Activated naive CD4-positive, alpha-beta T cell treated with anti-CD3 and anti-CD28 coated beads, Interleukin-2, amount 50 U/mL, for 24 hours (primary cell): ENCODE measurements at regions not wholly inside any gene's neighbourhood (a gene's known extent, or its start where the extent isn't known, plus 50 kb on each side); places are given as distances from the start of the nearest gene placed in this dataset.
A peak's percentile ranks its signal among the peaks of the same experiment; 100 is the strongest.

Experiments used
- H3K27ac Mint-ChIP-seq: one replicate; pipeline ENCODE4 v1.8.0; 2021; ENCODE audit warnings: mild to moderate bottlenecking, mixed read lengths
- H3K27me3 Mint-ChIP-seq: one replicate; pipeline ENCODE4 v1.8.0; 2021; ENCODE audit warnings: mixed read lengths
- H3K36me3 Mint-ChIP-seq: one replicate; pipeline ENCODE4 v1.8.0; 2021; ENCODE audit warnings: mixed read lengths
- H3K4me1 Mint-ChIP-seq: one replicate; pipeline ENCODE4 v1.8.0; 2021; ENCODE audit warnings: mixed read lengths
- H3K4me3 Mint-ChIP-seq: one replicate; pipeline ENCODE4 v1.8.0; 2021; ENCODE audit warnings: mild to moderate bottlenecking, mixed read lengths
- H3K9me3 Mint-ChIP-seq: one replicate; pipeline ENCODE4 v1.8.0; 2021; ENCODE audit warnings: mixed read lengths

DNA sequence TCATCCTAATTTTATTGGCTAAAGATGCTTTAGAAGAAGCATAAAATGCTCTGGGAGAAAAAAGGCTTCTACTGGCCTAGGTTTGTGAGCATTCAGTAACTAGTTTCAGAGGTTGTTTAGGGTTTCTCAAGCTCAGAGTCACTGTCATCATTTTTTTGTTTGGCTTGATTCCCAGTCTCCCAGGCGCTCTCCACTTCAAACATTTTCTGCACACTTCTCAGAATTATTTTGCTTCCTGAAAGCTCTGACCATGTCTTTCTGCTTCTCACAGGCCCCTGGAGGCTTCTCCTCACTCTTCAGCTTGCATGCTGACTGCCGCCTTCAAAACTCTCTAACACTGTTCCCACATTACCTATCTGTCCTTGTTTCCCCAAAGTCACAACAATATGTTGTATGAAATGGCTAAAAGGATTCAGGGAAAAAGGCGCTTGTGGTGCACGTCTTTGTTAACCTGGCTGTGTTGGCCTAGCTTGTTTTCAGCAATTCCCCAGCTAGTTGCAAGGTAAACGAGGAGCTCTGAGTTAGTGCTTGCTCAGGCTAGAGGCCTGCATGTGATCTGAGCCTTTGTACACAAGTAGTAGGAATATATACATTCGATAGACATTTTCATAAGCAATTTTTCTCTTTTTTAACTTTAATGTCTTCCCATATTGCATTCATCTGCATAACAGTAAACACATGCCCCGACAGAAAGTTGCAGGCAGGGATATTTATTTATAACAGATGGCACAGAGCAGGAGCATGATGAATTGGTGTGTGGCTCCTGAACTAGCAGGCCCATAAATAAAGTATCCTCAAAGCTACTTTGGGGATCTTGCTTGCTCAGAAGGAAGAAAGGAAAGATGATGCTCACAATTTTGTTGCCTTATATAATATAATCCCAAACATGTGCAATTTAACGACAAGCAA, 129.2 kb upstream of the DPH6 start:
- Mint-ChIP-seq H3K4me3 (no peak overlapping the region), H3K27me3 (no peaks in the 10 kb centered on the region), H3K4me1 (peaks cover 11% of the 10 kb centered on the region), H3K9me3 (no peaks in the 10 kb centered on the region), H3K27ac (peak overlapping the region; percentile 23), H3K36me3 (no peaks in the 10 kb centered on the region)

DNA sequence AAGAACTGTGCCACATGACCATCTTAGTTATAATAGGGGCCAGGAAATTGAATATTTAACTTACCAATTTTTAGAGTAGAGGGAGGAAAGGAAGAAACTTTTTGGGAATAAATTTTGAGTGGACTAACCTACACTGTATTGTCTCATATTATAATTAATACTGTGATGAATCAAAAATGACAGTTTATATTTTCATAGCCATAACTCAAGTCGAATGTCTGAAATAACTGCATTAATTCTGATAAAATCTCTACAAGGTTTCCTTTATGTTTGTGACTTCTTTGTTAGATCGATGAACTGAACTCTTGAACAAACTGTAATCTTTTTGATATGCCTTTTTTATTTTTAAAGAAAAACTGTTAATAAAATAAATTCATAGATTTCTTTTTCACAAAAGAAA, 132.8 kb upstream of the DPH6 start:
- H3K27ac Mint-ChIP-seq, result no peak overlapping the region
- H3K9me3 Mint-ChIP-seq, result no peaks in the 10 kb centered on the region
- H3K4me1 Mint-ChIP-seq, result no peaks in the 10 kb centered on the region
- no peak overlapping the region for H3K4me3 Mint-ChIP-seq
- no peaks in the 10 kb centered on the region for H3K36me3 Mint-ChIP-seq
- peaks cover 2% of the 10 kb centered on the region for H3K27me3 Mint-ChIP-seq

DNA sequence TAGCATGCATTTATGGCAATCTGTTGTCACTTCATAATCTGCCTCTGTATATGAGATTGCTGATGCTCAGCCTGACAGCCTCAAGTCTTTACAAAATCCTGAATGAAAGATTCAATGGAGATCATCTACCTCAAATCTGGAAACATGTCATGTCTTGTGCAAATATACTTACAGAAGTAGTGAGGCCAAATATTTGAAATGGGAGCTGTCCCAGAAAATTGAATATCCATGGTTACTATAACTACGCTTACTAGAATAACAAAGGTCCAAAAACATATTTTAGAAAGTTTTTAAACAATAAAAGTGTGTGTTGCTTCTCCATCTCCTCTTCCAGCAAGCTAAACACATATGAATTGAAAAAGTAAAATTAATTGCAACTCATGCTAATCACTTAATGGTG, 133.2 kb upstream of the DPH6 start:
- H3K27ac Mint-ChIP-seq, result no peak overlapping the region
- no peak overlapping the region for H3K4me3 Mint-ChIP-seq
- H3K36me3 Mint-ChIP-seq, result no peaks in the 10 kb centered on the region
- H3K27me3 Mint-ChIP-seq, result peaks cover 2% of the 10 kb centered on the region
- H3K9me3 Mint-ChIP-seq, result no peaks in the 10 kb centered on the region
- no peaks in the 10 kb centered on the region for H3K4me1 Mint-ChIP-seq

DNA sequence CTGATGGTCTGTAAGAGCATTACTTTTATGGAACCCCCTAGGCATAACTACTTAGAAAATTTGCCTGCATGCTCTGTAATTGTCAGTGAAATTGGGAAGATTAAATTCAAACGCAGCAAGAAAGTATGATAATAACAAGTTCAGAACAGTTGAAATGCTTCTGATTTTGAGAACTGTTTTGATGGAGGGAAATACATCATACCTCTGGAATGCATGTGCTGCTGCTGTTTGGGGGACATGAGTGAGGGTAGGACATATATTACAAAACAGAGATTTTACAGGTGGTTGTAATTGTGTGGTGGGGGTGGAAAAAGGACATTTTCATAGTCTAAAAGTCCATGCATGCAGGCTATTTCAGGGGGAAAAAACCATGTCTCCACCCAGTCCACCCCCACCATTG, 135.0 kb upstream of the DPH6 start:
- no peak overlapping the region for H3K4me3 Mint-ChIP-seq
- H3K36me3 Mint-ChIP-seq, result no peaks in the 10 kb centered on the region
- H3K27me3 Mint-ChIP-seq, result peaks cover 11% of the 10 kb centered on the region
- no peaks in the 10 kb centered on the region for H3K4me1 Mint-ChIP-seq
- H3K27ac Mint-ChIP-seq, result no peak overlapping the region
- H3K9me3 Mint-ChIP-seq, result no peaks in the 10 kb centered on the region

DNA sequence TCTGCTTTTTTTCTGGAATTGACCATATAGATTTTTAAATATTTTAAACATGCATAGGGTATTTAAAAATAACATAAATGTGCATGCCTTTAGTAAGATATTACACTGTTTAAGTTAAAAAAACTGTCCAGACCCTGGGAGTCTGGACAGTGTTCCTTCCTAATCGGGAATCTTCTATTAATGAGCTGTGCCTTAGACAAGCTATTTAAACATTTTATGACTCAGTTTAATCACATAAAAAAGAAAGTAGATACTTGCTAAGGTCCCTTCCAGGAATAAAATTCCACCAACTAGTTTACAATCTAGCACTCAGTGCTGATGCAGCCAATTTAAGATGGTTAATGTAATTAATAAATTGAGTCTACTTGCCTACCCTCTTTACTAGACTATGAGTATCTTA, 140.4 kb upstream of the DPH6 start:
- peaks cover 18% of the 10 kb centered on the region for H3K27me3 Mint-ChIP-seq
- H3K4me3 Mint-ChIP-seq, result no peak overlapping the region
- H3K36me3 Mint-ChIP-seq, result no peaks in the 10 kb centered on the region
- H3K4me1 Mint-ChIP-seq, result no peaks in the 10 kb centered on the region
- no peak overlapping the region for H3K27ac Mint-ChIP-seq
- H3K9me3 Mint-ChIP-seq, result no peaks in the 10 kb centered on the region

DNA sequence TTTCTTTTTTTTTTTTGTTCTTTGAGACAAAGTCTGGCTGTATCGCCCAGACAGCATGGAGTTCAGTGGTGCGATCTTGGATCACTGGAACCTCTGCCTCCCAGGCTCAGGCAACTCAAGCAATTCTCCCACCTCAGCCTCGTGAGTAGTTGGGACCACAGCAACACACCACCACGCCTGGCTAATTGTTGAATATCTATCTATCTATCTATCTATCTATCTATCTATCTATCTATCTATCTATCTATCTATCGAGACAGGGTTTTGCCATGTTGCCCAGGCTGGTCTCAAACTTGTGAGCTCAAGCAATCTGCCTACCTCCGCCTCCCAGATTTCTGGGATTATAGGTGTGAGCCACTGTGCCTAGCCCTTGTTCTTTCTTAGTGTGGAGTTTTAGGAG, 143.3 kb upstream of the DPH6 start:
- no peaks in the 10 kb centered on the region for H3K36me3 Mint-ChIP-seq
- H3K27ac Mint-ChIP-seq, result no peak overlapping the region
- peaks cover 16% of the 10 kb centered on the region for H3K27me3 Mint-ChIP-seq
- H3K9me3 Mint-ChIP-seq, result no peaks in the 10 kb centered on the region
- H3K4me1 Mint-ChIP-seq, result no peaks in the 10 kb centered on the region
- no peak overlapping the region for H3K4me3 Mint-ChIP-seq

DNA sequence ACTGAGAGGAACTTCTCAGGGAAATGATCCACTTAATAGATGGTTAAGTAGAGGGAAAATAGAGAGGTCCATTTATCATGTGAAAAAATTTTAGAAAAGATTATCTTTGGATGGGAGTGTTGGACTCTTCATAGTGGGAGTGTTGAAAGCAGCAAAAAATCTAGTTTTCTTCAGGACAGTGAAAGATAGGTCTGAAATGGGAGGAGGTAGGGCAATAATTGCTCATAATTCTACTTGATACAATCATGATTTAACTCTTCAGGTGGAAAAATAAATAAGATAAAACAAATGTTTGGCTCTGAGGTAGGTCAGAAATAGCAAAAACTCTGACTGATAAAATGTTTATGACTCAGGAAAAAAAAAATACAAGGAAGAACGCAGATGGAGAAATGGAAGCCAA, 144.1 kb upstream of the DPH6 start:
- H3K36me3 Mint-ChIP-seq, result no peaks in the 10 kb centered on the region
- H3K4me3 Mint-ChIP-seq, result no peak overlapping the region
- H3K4me1 Mint-ChIP-seq, result no peaks in the 10 kb centered on the region
- H3K9me3 Mint-ChIP-seq, result no peaks in the 10 kb centered on the region
- H3K27ac Mint-ChIP-seq, result no peak overlapping the region
- H3K27me3 Mint-ChIP-seq, result peaks cover 14% of the 10 kb centered on the region

DNA sequence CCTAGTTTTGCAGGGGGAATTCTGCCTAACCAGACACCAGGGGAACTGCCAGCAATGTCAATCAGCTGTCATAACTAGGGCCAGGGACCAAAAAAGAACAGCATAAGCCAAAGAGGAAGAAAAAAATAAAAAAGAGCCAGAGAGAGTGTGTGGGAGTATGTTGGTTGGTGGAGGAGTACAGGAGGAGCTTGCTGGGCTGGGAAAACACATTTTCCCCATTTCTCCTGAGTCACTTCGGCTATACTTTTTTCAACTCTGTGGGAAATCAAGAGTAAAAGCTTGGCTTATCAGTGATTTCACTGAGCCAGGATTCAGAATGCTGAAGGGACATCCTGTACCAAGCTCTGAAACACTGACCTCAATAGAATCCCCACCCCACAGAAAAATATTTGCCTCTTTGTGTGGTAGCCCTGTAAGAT, 144.7 kb upstream of the DPH6 start:
- Mint-ChIP-seq H3K27me3 (peaks cover 9% of the 10 kb centered on the region), H3K27ac (no peak overlapping the region), H3K4me3 (no peak overlapping the region), H3K9me3 (no peaks in the 10 kb centered on the region), H3K36me3 (no peaks in the 10 kb centered on the region), H3K4me1 (no peaks in the 10 kb centered on the region)

DNA sequence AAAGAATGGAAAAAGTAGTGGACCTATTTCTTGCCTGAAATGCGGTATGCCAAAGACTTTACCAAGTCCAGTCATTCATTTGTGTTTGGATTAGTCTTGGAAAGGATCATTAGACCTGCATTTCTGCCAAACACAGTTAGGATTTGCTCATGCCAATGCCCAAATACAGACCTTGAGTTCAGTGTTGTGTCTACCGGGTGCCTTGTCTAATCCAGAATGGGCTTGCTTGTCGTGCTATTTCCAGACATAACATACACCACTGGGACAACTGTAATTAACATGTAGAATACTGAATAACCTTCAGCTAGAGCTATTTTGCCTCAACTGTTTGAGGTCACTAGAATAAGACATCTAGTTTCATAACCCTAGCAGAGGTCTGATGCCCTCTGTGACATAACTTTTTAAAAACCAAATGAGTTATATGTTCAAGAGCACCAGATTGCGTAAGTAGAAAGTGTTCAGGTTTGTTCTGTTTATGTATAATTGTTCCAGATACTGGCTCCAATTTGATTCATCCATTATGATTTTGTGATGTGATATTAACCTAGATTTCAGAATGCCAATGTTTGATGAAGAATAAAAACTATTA, 145.3 kb upstream of the DPH6 start:
- no peaks in the 10 kb centered on the region for H3K36me3 Mint-ChIP-seq
- H3K9me3 Mint-ChIP-seq, result no peaks in the 10 kb centered on the region
- H3K4me1 Mint-ChIP-seq, result no peaks in the 10 kb centered on the region
- H3K27me3 Mint-ChIP-seq, result peaks cover 9% of the 10 kb centered on the region
- no peak overlapping the region for H3K27ac Mint-ChIP-seq
- no peak overlapping the region for H3K4me3 Mint-ChIP-seq

DNA sequence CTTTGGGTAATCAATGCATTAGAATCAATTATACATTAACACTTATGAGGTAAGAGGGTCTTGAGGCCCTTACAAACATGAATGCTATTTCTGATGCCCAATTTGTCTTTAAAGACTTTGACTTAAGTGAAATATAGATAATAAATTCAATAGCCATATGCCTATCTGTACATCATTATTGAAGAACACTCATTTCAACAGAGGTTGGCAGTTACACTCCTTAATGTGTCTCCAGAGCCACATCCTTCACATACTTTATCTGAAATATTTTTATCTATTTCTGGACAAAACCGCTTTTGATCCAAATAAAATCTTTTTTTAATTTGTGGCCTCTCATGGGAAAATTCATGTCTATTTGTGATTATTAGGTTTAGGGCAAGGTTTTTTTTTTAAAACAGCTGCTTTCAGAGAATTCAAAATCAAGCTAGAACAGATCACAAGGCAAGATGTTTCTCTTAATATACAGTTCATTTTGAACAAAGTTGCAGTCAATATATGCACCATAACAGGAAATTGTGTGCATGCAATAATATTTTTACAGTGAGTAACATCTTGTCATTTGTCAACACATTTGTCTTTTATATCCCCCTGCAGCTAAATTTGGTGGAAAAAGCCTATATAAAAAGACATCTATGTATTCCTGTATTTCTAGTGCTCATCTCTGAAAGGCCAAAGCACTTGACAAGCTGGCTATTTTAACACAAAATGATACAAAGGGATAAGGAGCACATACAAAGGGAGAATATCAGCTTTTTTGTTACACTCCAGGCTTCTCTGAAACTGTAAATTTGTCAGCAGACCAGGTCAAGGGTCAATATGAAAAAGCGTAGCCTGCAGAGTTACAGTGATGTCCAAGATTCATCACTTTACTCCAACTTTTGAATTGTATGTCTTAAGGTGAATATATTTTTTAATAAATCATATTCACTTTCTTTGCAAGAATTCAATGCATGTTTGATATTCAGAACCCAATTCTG, 146.2 kb upstream of the DPH6 start:
- H3K27me3 Mint-ChIP-seq, result peaks cover 9% of the 10 kb centered on the region
- no peak overlapping the region for H3K4me3 Mint-ChIP-seq
- H3K4me1 Mint-ChIP-seq, result no peaks in the 10 kb centered on the region
- H3K36me3 Mint-ChIP-seq, result no peaks in the 10 kb centered on the region
- H3K27ac Mint-ChIP-seq, result no peak overlapping the region
- no peaks in the 10 kb centered on the region for H3K9me3 Mint-ChIP-seq

DNA sequence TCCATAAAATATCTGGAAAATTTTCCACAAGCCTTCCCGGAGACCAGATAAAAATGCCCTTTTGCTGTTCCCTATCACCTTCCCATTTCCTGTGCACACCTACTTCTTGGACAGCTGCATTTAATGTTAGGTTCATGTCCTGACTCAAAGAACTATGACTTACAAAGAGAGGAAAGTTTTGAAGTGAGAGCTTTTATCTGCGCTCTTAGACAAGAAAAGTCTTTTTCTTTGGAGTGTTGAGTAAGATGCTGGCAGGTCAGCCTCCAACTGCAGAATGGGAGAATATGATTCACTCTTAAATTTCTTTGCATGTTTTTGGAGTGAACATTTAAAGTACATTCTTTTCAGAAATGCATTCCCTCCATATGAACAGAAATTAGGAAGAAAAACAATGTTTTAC, 147.3 kb upstream of the DPH6 start:
- no peaks in the 10 kb centered on the region for H3K9me3 Mint-ChIP-seq
- no peaks in the 10 kb centered on the region for H3K4me1 Mint-ChIP-seq
- H3K27ac Mint-ChIP-seq, result no peak overlapping the region
- peaks cover 10% of the 10 kb centered on the region for H3K27me3 Mint-ChIP-seq
- H3K36me3 Mint-ChIP-seq, result no peaks in the 10 kb centered on the region
- no peak overlapping the region for H3K4me3 Mint-ChIP-seq

DNA sequence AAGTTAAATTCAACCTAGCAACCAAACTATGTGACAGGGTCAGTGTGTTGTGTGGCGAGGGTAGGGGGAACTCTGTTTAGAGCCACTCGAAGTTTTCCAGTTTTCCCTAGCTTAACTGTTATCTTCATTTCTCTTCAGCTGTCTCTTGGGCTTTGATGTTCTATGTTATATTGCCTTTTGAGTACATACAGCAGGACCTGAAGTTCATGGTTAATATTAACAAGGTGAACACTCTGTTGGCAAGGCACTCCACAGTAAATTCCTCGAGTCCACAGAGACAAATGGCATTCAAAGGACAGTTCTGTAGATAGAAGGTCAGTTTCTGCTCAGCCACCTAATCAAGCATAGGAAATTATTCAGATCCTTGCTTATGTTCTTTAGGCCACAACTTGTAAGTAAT, 147.9 kb upstream of the DPH6 start:
- Mint-ChIP-seq H3K4me3 (no peak overlapping the region), H3K4me1 (no peaks in the 10 kb centered on the region), H3K36me3 (no peaks in the 10 kb centered on the region), H3K27ac (no peak overlapping the region), H3K9me3 (no peaks in the 10 kb centered on the region), H3K27me3 (peaks cover 12% of the 10 kb centered on the region)

DNA sequence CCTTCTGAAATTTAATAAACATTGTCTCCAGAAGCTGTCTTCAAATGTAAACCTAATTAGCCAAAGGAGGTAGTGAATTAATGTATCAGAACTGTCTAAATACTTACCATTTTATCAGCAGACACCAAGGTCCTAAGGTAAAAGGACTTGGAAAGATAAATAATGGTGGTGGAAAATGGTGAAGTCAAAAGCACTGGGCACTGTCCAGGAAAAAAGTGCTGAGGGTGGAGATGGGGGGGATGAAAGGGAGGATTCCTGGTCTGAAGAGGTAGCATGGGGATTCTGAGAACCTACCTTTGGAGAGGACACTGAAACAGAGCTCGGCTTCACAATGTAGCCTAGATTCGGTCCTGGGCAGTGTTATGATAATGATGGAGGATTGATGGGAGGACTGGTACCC, 149.0 kb upstream of the DPH6 start:
- no peak overlapping the region for H3K27ac Mint-ChIP-seq

DNA sequence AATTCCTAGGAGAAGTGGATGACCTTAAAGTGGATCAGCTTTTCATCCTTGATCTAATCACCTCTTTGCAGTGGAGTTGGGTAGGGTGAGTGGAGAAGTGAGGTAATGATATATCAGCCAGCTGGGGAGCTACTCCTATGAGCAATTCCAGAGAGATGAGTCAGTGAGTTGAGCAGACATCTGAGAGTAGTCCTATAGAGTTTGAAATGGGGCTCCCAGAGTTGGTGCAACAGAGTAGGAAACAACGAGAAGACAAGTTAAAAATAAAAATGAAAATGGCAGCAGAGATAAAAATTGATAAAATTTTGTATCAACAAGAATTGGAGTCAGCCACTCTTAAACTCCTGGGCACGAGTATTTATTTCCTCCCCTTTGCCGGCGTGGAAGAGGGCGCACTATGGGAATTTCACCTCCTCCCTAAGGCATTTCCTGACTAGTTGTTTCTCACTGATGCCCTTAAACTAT, 150.8 kb upstream of the DPH6 start:
- Mint-ChIP-seq H3K27ac (no peak overlapping the region), H3K4me1 (no peaks in the 10 kb centered on the region), H3K36me3 (no peaks in the 10 kb centered on the region), H3K9me3 (no peaks in the 10 kb centered on the region), H3K27me3 (peaks cover 6% of the 10 kb centered on the region), H3K4me3 (no peak overlapping the region)

More for the DNA sequence above, 149.0 kb upstream of the DPH6 start:
- H3K9me3 Mint-ChIP-seq, result no peaks in the 10 kb centered on the region
- H3K4me1 Mint-ChIP-seq, result no peaks in the 10 kb centered on the region
- no peak overlapping the region for H3K4me3 Mint-ChIP-seq
- H3K27me3 Mint-ChIP-seq, result peaks cover 9% of the 10 kb centered on the region
- H3K36me3 Mint-ChIP-seq, result no peaks in the 10 kb centered on the region

DNA sequence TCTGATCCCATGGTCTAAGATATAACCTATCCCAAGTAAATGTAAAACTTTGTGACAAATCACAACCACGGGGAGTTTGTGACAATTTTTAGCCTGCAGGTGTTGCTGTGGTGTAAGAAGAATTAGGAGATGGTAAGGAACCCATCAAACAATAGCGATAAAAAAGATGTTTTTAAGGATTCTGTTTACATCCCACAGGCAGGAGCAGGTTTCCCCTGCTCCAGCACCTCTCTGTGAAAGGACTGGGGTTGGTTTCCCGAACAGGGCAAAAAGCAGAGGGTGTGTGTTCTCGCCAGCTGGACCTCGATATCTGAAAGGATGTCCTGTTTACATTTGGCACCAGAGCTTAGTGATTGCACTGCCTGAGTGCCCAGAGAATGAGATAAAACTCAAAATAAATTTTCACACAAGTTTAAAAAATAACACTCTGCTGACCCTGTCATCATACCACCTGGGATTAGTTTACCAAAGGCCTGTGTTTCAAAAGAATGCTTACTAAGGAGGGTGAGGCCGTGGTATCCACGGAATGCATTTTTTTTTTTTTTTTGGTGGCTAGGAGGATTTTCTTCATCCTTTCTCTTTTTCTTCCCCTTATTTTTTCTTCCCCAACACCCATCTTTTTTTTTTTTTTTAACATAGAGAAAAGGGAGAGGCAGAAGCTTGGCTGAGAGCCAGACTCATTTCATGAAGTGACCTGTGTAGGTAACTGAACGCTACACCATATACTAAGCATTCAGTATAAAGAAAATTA, 151.8 kb upstream of the DPH6 start:
- no peaks in the 10 kb centered on the region for H3K36me3 Mint-ChIP-seq
- no peaks in the 10 kb centered on the region for H3K9me3 Mint-ChIP-seq
- no peaks in the 10 kb centered on the region for H3K4me1 Mint-ChIP-seq
- no peak overlapping the region for H3K27ac Mint-ChIP-seq
- no peak overlapping the region for H3K4me3 Mint-ChIP-seq
- H3K27me3 Mint-ChIP-seq, result peaks cover 6% of the 10 kb centered on the region
